IMR-90 (cell line): ENCODE measurements at regions not wholly inside any gene's neighbourhood (a gene's known extent, or its start where the extent isn't known, plus 50 kb on each side); places are given as distances from the start of the nearest gene placed in this dataset.

Experiments
- BHLHE40 ChIP-seq: fragments of 150-350 bp; IDR thresholded peaks from 2 replicates; pipeline ENCODE4 v1.6.1; 2016; ENCODE audit warnings: mild to moderate bottlenecking, low read depth, low read length
- CEBPB ChIP-seq: IDR thresholded peaks from 2 replicates; pipeline ENCODE4 v1.6.1; 2012; ENCODE audit warnings: low read depth, low read length, improper control_type of control experiment
- CTCF ChIP-seq: conservative IDR thresholded peaks from 2 replicates; pipeline ENCODE4 v1.5.1; 2012; ENCODE audit warnings: mild to moderate bottlenecking, low read depth, low read length, improper control_type of control experiment
- MAZ ChIP-seq: IDR thresholded peaks from 2 replicates; pipeline ENCODE4 v1.6.1; 2012; ENCODE audit warnings: low read depth, mild to moderate bottlenecking, low read length, improper control_type of control experiment, moderate library complexity, borderline replicate concordance
- MXI1 ChIP-seq: IDR thresholded peaks from 2 replicates; pipeline ENCODE4 v1.6.1; 2012; ENCODE audit warnings: low read depth, mild to moderate bottlenecking, low read length, moderate library complexity, borderline replicate concordance
- POLR2A ChIP-seq: IDR thresholded peaks from 2 replicates; pipeline ENCODE4 v1.6.1; 2012; ENCODE audit warnings: mild to moderate bottlenecking, low read depth, low read length
- RAD21 ChIP-seq: IDR thresholded peaks from 2 replicates; pipeline ENCODE4 v1.6.1; 2012; ENCODE audit warnings: low read length, improper control_type of control experiment
- RCOR1 ChIP-seq: IDR thresholded peaks from 2 replicates; pipeline ENCODE4 v1.6.1; 2012; ENCODE audit warnings: mild to moderate bottlenecking, low read length, improper control_type of control experiment; ENCODE audit not compliant: insufficient replicate concordance
- TF ChIP-seq, protein P1 (sequence below): fragments of 150-350 bp; IDR thresholded peaks from 2 replicates; pipeline ENCODE4 v1.6.1; 2017; ENCODE audit warnings: mild to moderate bottlenecking, antibody characterized with exemption, low read length, low read depth

DNA sequence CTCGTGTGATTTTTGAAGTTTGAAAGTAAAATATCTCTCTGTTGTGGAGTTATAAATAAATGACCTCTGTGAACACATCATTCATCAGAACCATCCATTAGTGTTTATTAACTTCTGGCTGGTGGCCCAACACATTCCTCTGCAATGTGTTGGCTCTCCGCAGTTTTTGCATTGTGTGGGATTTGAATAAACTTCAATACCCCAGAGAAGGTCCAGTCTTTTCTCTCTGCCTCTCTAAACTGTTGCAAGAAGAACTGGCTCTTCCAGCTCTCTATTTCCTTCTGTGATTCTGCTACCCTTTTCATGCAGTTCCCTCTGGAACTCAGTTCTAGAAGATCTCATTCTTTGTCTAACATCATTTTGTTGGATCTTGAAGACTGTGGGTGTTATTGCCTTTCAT lies 125.0 kb upstream of the ARHGAP42 start:
- TF ChIP-seq CTCF (no peak), POLR2A (no peak), CEBPB (no peak), RCOR1 (no peak), RAD21 (no peak), MXI1 (no peak), BHLHE40 (no peak), MAZ (no peak)
- TF ChIP-seq, protein P1, sequence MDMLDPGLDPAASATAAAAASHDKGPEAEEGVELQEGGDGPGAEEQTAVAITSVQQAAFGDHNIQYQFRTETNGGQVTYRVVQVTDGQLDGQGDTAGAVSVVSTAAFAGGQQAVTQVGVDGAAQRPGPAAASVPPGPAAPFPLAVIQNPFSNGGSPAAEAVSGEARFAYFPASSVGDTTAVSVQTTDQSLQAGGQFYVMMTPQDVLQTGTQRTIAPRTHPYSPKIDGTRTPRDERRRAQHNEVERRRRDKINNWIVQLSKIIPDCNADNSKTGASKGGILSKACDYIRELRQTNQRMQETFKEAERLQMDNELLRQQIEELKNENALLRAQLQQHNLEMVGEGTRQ, result no peak
